Spinal cord (tissue), 9 donors: ENCODE measurements at regions not wholly inside any gene's neighbourhood (a gene's known extent, or its start where the extent isn't known, plus 50 kb on each side); places are given as distances from the start of the nearest gene placed in this dataset.
"Not testable (repeated sequence)": the region's sequence is repeated elsewhere in the genome, so short reads cannot be mapped to it uniquely, and the experiment has no call there.

Experiments used
- DNase-seq, 6 donors: peaks; one replicate each; pipeline versions ENCODE4 v3.0.0 to v3.0.0-alpha.2; 2013 to 2015; ENCODE audit warnings: low spot score in 6 of 6, low read depth in 4 of 6
- H3K27ac ChIP-seq: one replicate; pipeline ENCODE4 v1.5.1; 2013; ENCODE audit warnings: low read depth, low read length, control low read depth
- H3K27me3 ChIP-seq: one replicate; pipeline ENCODE4 v1.6.1; 2013; ENCODE audit warnings: low read length; ENCODE audit not compliant: control insufficient read depth, insufficient read depth
- H3K36me3 ChIP-seq: one replicate; pipeline ENCODE4 v1.6.1; 2013; ENCODE audit warnings: low read length; ENCODE audit not compliant: control insufficient read depth, insufficient read depth
- H3K4me1 ChIP-seq: one replicate; pipeline ENCODE4 v1.6.1; 2013; ENCODE audit warnings: low read length; ENCODE audit not compliant: control insufficient read depth, insufficient read depth
- H3K4me3 ChIP-seq: one replicate; pipeline ENCODE4 v1.5.1; 2013; ENCODE audit warnings: low read depth, low read length, control low read depth
- H3K9me3 ChIP-seq: one replicate; pipeline ENCODE4 v1.6.1; 2013; ENCODE audit warnings: low read length; ENCODE audit not compliant: control insufficient read depth, insufficient read depth
- WGBS: methylation state at CpG from one replicate; pipeline ENCODE4 v1.1.5; 2013; ENCODE audit warnings: missing lambda C conversion rate; ENCODE audit not compliant: insufficient coverage; 5-methylcytosine and 5-hydroxymethylcytosine counted together
- donor health status: healthy.

DNA sequence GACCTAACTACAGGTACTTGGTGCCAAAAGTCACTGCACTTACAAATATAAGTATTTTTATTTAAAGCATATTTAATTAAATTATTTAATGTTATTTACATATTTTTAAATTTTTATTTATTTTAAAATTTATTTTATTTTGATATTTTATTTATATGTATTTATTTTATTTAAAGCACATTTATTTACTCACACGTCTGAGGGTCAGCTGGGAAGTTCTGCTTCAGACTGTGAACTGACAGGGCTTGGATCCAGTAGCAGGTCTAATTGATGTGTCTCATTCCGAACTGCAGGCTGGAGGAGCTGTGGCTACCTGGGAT lies 392.5 kb downstream of the GBA3 start:
- no peak overlapping the region for H3K27ac ChIP-seq
- 100% methylated on average over 1 of the region's 2 CpGs for WGBS
- no peaks in the 10 kb centered on the region for H3K9me3 ChIP-seq
- DNase-seq: no peak
- no peaks in the 10 kb centered on the region for H3K4me1 ChIP-seq
- H3K27me3 ChIP-seq: no peaks in the 10 kb centered on the region
- H3K4me3 ChIP-seq: no peak overlapping the region
- no peaks in the 10 kb centered on the region for H3K36me3 ChIP-seq

DNA sequence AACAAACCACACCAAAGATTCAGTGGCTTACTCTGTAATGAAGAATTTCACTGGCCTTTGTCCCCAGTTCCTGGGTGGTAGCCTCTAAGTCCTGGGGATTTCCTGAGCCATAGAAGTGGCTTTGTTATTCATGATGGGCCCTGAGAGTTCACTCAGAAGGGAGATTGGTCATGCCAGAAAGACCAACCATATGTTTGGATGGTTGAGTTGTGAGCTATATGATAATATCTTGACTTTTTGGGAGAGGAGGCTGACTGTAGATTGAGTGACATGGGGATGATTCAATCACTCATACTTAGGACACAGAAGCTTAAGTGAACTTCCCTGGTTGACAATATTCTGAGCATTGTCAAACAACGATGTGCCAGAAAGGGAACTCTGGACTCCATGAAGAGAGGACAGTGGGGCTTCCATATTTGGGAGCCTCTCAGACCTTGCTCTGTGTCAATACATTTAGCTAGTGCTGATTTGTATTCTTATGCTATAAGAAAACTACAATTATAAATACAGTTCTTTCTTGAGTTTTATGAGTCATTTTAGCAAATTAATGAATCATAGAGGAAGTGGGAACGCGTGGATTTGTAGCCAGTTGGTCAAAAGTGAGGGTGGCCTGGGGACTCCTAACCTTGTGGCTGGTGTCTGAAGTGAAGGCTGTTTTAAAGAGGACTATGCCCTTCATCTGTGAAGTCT lies 392.0 kb downstream of the GBA3 start:
- no peaks in the 10 kb centered on the region for H3K4me1 ChIP-seq
- H3K27me3 ChIP-seq: no peaks in the 10 kb centered on the region
- H3K36me3 ChIP-seq: no peaks in the 10 kb centered on the region
- peaks cover 1% of the 10 kb centered on the region for H3K9me3 ChIP-seq
- no peak overlapping the region for H3K4me3 ChIP-seq
- no peak for DNase-seq
- WGBS: 90% methylated on average over 3 of the region's 3 CpGs
- H3K27ac ChIP-seq: no peak overlapping the region

DNA sequence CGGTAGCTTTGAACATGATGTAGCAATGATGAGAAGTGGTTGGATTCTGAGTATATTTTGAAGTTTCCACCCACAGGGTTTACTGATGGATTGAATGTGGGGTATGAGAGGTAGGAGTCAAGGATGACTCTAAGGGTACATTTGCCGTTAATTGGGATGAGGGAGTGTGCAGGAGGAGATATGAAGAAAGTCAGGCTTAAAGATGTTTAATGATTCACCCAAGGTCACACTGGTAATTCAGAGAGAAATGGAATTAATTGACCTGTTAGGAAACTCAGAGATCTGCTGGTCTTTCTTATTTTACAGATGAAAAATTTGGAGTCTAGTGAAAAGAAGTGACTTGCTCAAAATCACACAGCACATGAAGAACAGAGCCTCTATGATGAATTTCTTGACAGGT lies 390.7 kb downstream of the GBA3 start:
- no peaks in the 10 kb centered on the region for H3K36me3 ChIP-seq
- H3K9me3 ChIP-seq: peaks cover 2% of the 10 kb centered on the region
- 86% methylated on average over 1 of the region's 2 CpGs for WGBS
- no peaks in the 10 kb centered on the region for H3K27me3 ChIP-seq
- no peak for DNase-seq
- H3K4me1 ChIP-seq: no peaks in the 10 kb centered on the region
- H3K4me3 ChIP-seq: no peak overlapping the region
- H3K27ac ChIP-seq: no peak overlapping the region

DNA sequence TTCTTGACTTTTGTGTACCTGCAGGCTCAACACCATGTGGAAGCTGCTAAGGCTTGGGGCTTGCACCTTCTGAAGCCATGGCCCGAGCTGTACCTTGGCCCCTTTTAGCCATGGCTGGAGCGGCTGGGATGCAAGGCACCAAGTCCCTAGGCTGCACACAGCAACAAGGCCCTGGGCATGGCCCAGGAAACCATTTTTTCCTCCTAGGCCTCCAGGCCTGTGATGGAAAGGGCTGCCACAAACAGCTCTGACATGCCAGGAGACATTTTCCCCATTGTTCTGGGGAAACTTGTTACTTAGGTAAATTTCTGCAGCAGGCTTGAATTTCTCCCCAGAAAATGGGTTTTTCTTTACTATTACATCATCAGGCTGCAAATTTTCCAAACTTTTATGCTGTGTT lies 387.4 kb downstream of the GBA3 start:
- not testable (repeated sequence) for H3K4me1 ChIP-seq, DNase-seq, H3K27me3 ChIP-seq, H3K36me3 ChIP-seq, H3K9me3 ChIP-seq, H3K27ac ChIP-seq, H3K4me3 ChIP-seq
- 80% methylated on average over 2 of the region's 2 CpGs for WGBS

DNA sequence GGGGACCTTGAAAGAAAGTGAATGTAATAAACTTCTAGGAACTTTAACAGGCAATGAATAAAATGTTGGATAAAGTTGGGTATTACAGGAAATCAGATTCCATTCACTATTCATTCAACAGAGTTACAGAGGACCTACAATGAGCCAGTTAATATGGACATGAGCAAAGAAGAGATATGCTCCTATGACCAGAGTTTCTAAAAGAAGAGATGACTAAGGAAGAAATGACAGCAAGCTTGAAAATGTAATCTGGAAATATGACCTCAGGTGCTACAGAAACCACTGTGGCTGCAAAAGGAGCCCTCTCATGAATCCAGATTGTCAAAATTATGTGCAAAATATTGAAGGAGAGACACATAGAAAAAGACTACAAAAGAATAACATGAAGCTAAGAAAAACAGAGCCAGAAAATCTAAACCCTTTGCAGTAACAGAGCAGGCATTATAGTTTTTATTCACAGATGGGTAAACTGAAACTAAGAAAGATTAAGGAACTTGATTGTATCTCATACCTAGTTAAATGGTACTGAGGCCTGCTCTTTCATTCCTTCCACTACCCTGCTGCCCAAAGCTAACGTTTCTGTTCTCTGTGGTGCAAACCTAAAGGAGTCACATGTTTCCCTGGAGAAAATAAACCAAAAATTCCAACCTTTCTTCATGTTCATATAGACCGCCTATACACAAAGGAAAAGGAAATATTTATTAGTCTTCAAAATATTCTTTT lies 378.3 kb downstream of the GBA3 start:
- Histone ChIP-seq H3K27me3 (no peaks in the 10 kb centered on the region), H3K27ac (no peak overlapping the region), H3K9me3 (no peaks in the 10 kb centered on the region), H3K4me3 (no peak overlapping the region), H3K36me3 (no peaks in the 10 kb centered on the region), H3K4me1 (no peaks in the 10 kb centered on the region)
- WGBS: no CpG with 5 or more reads among the region's 2 CpGs
- no peak for DNase-seq

DNA sequence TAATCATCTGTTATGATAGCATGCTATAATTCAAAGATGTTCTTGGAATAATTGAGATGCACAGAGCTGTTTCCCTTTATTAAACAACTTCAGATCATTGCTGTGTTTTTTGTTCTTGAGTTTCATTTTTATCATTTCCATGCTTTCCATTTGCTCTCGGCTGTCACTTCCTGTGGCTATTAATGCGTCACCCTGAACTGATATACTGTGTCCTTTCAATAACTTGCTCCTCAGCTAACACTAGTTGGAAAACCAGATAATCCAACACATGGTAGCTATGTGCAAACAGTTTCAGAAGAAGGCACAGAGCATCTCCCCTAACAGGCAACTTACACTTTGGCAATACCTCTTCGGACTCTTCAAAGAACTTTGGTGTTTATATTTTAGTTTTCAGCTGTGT lies 376.0 kb downstream of the GBA3 start:
- WGBS: 73% methylated on average over 2 of the region's 3 CpGs
- Histone ChIP-seq H3K27me3 (no peaks in the 10 kb centered on the region), H3K9me3 (no peaks in the 10 kb centered on the region), H3K4me1 (no peaks in the 10 kb centered on the region), H3K27ac (no peak overlapping the region), H3K36me3 (no peaks in the 10 kb centered on the region), H3K4me3 (no peak overlapping the region)
- no peak for DNase-seq

DNA sequence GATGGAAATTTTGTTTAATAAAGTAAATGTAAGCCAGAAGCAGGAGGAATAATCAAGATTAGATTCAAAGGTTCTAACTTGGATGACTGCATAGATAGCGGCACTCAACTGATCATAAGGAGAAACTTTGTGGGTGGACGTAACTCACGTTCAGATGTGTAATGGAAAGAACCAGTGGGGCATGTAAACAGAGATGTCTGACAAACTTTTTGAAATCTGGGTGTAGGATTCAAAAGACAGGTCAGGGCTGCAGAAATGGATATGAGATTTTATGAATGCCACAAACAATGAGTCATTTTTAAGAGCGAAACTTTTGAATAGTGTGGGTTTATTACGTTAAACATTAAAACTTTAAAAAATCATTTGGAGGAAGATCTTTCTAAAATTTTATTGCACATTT lies 375.6 kb downstream of the GBA3 start:
- no peaks in the 10 kb centered on the region for H3K36me3 ChIP-seq
- H3K27ac ChIP-seq: no peak overlapping the region
- DNase-seq: no peak
- no peaks in the 10 kb centered on the region for H3K27me3 ChIP-seq
- H3K4me1 ChIP-seq: no peaks in the 10 kb centered on the region
- no peak overlapping the region for H3K4me3 ChIP-seq
- H3K9me3 ChIP-seq: no peaks in the 10 kb centered on the region
- WGBS: 100% methylated on average over 3 of the region's 5 CpGs

DNA sequence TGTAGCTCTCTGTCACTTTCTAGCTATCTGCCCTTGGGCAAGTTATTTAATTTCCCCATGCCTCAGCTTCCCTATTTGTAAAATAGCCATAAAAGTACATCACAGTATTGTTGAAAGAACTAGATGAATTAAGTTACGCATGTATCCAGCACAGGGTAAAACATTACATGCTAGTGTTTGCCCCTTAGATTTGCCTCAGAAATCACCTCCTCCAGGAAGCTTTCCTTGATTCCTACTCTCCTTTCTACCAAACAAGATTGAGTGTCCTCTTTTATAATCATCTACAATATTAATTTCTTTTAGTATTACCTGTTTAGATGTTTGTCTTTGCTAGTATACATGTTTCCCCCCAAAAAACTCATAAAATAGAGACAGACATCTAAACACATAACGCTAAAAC lies 369.5 kb downstream of the GBA3 start:
- no peaks in the 10 kb centered on the region for H3K36me3 ChIP-seq
- DNase-seq: no peak
- no peak overlapping the region for H3K27ac ChIP-seq
- H3K4me1 ChIP-seq: no peaks in the 10 kb centered on the region
- no peaks in the 10 kb centered on the region for H3K9me3 ChIP-seq
- no peaks in the 10 kb centered on the region for H3K27me3 ChIP-seq
- H3K4me3 ChIP-seq: no peak overlapping the region
- no CpG with 5 or more reads among the region's 2 CpGs for WGBS

DNA sequence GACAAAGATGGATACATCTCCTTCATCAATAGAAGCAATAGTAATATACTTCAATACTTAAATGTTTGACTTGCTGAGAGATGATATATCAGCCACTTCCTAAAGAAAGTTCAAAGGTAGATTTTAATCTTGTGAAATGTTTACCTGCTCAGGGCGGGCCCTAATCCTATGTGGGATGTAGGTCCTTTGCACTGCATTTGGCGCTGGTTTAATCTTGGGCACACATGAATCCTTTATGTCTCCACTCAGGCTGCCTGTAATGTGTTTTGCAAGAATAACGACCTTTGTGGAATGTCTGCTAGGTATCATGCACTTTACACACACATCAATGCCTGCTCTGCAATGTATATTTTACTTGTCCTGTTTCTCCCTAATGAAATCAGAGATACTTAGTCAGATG lies 368.7 kb downstream of the GBA3 start:
- Histone ChIP-seq H3K36me3 (no peaks in the 10 kb centered on the region), H3K27me3 (no peaks in the 10 kb centered on the region), H3K4me1 (no peaks in the 10 kb centered on the region), H3K27ac (no peak overlapping the region), H3K9me3 (no peaks in the 10 kb centered on the region), H3K4me3 (no peak overlapping the region)
- no peak for DNase-seq
- whole genome bisulfite sequencing: 86% methylated on average over 1 of the region's 3 CpGs

DNA sequence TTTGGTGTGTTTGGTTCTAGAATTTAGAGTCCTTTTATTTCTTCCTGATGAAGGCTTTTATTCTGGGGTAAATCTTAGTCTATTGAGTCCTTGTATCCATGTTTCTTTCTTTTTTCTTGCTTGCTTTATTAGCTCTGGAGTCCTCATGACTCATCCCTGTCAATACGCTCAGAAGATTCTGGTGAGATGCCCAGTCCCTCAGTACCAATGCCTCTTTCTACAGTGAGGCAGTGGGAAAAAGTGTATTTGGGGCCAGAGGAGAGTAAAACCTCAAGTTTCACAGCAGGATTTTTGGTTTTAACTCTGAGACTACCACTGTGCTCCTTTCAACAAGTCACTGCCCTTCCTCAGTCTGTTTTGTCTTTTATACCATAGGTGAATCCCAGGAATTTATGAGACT lies 368.0 kb downstream of the GBA3 start:
- Histone ChIP-seq H3K27me3 (no peaks in the 10 kb centered on the region), H3K27ac (no peak overlapping the region), H3K4me3 (no peak overlapping the region), H3K36me3 (no peaks in the 10 kb centered on the region), H3K4me1 (no peaks in the 10 kb centered on the region), H3K9me3 (no peaks in the 10 kb centered on the region)
- DNase-seq: peak in 2 of 6 donors; percentile 3 to 4
- WGBS: no CpG with 5 or more reads among the region's 1 CpG
